Activated CD8-positive, alpha-beta T cell treated with anti-CD3 and anti-CD28 coated beads for 36 hours (primary cell): ENCODE measurements at regions not wholly inside any gene's neighbourhood (a gene's known extent, or its start where the extent isn't known, plus 50 kb on each side); places are given as distances from the start of the nearest gene placed in this dataset.

ENCODE experiments used
- ATAC-seq: fragments of 200-7000 bp; cut with Tn5 transposase; one replicate; pipeline ENCODE4 v1.10.0; 2021; ENCODE audit warnings: mild to moderate bottlenecking, moderate library complexity
- CTCF ChIA-PET: fragments of 350-600 bp; sonication (Branson Sonifier 250); formaldehyde crosslinking; loops from one replicate; lab custom pipeline; 2021; ENCODE audit warnings: antibody characterized with exemption; lab: Charles Lee
- POLR2A ChIA-PET: fragments of 350-600 bp; sonication (Branson Sonifier 250); formaldehyde crosslinking; loops from one replicate; lab custom pipeline; 2021; ENCODE audit warnings: antibody characterized with exemption; lab: Charles Lee
- DNase-seq: peaks from one replicate; pipeline ENCODE4 v3.0.0-alpha.2; 2020
- H3K27ac Mint-ChIP-seq: one replicate; pipeline ENCODE4 v1.8.0; 2021; ENCODE audit warnings: mild to moderate bottlenecking, mixed read lengths
- H3K27me3 Mint-ChIP-seq: one replicate; pipeline ENCODE4 v1.8.0; 2021; ENCODE audit warnings: mixed read lengths
- H3K36me3 Mint-ChIP-seq: one replicate; pipeline ENCODE4 v1.8.0; 2021; ENCODE audit warnings: low read depth, mixed read lengths
- H3K4me1 Mint-ChIP-seq: one replicate; pipeline ENCODE4 v1.8.0; 2021; ENCODE audit warnings: low read depth, mixed read lengths
- H3K4me3 Mint-ChIP-seq: one replicate; pipeline ENCODE4 v1.8.0; 2021; ENCODE audit warnings: mild to moderate bottlenecking, moderate library complexity, mixed read lengths
- H3K9me3 Mint-ChIP-seq: one replicate; pipeline ENCODE4 v1.8.0; 2021; ENCODE audit warnings: mixed read lengths
- intact Hi-C: fragments of 100-400 bp; cut with micrococcal nuclease; formaldehyde crosslinking; loops from one replicate; pipeline ENCODE4 v1.10.0; 2022
- TF ChIP-seq, protein P1 (sequence below): fragments of 200-600 bp; IDR thresholded peaks from one replicate; pipeline ENCODE4 v1.8.0; 2022; ENCODE audit warnings: antibody characterized with exemption, mild to moderate bottlenecking

- no peak for ATAC-seq
- DNase-seq = no peak
- ChIA-PET CTCF (interaction anchor here (0.7 kb wide), 1 partner anchor 13 kb away, joined by 3 read pairs; no protein-coding TSS in a partner anchor), POLR2A (no interaction called here)
- TF ChIP-seq, protein P1, sequence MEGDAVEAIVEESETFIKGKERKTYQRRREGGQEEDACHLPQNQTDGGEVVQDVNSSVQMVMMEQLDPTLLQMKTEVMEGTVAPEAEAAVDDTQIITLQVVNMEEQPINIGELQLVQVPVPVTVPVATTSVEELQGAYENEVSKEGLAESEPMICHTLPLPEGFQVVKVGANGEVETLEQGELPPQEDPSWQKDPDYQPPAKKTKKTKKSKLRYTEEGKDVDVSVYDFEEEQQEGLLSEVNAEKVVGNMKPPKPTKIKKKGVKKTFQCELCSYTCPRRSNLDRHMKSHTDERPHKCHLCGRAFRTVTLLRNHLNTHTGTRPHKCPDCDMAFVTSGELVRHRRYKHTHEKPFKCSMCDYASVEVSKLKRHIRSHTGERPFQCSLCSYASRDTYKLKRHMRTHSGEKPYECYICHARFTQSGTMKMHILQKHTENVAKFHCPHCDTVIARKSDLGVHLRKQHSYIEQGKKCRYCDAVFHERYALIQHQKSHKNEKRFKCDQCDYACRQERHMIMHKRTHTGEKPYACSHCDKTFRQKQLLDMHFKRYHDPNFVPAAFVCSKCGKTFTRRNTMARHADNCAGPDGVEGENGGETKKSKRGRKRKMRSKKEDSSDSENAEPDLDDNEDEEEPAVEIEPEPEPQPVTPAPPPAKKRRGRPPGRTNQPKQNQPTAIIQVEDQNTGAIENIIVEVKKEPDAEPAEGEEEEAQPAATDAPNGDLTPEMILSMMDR = no peak
- H3K27ac Mint-ChIP-seq = no peak overlapping the region
- no peaks in the 10 kb centered on the region for H3K27me3 Mint-ChIP-seq
- H3K9me3 Mint-ChIP-seq = no peaks in the 10 kb centered on the region
- H3K4me3 Mint-ChIP-seq = no peak overlapping the region
- no peaks in the 10 kb centered on the region for H3K4me1 Mint-ChIP-seq
- intact Hi-C loops = no loop called here
- H3K36me3 Mint-ChIP-seq = no peaks in the 10 kb centered on the region
These were observed 153.4 kb downstream of the SIPA1L2 start for GRCh38 chr1:232476538-232476950.

DNA sequence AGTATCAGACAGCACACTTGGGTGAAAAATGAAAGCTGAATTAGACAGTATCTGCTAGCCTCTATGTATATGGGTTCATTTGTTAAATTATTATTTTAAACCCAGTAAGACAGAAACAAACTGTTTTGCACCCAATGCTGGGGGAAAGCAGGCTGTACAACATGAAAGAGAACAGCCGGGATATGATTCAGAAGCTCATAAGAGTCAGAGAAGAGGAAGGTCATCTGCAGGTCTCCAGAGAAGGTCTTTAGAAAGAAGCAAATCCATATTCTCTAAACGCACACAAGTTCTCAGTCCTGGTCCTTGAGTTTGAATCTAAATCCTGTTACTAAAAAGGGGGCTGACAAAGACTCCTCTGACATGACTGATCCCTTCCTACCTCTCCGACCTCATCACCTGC lies 155.1 kb downstream of the SIPA1L2 start:
- H3K27ac Mint-ChIP-seq = no peak overlapping the region
- H3K4me1 Mint-ChIP-seq = peaks cover 5% of the 10 kb centered on the region
- ChIA-PET CTCF (no interaction called here), POLR2A (no interaction called here)
- peaks cover 2% of the 10 kb centered on the region for H3K36me3 Mint-ChIP-seq
- H3K27me3 Mint-ChIP-seq = no peaks in the 10 kb centered on the region
- ATAC-seq (no peak), DNase-seq (no peak)
- TF ChIP-seq, protein P1 = no peak
- no peaks in the 10 kb centered on the region for H3K9me3 Mint-ChIP-seq
- intact Hi-C loops = no loop called here
- H3K4me3 Mint-ChIP-seq = no peak overlapping the region

- TF ChIP-seq, protein P1 = no peak
- intact Hi-C loops = no loop called here
- no peaks in the 10 kb centered on the region for H3K27me3 Mint-ChIP-seq
- POLR2A ChIA-PET = no interaction called here
- no peak overlapping the region for H3K4me3 Mint-ChIP-seq
- H3K4me1 Mint-ChIP-seq = peaks cover 5% of the 10 kb centered on the region
- DNase-seq (no peak), ATAC-seq (no peak)
- H3K27ac Mint-ChIP-seq = no peak overlapping the region
- peaks cover 2% of the 10 kb centered on the region for H3K36me3 Mint-ChIP-seq
- H3K9me3 Mint-ChIP-seq = no peaks in the 10 kb centered on the region
- CTCF ChIA-PET = no interaction called here
These were observed 156.0 kb downstream of the SIPA1L2 start for GRCh38 chr1:232473900-232474299.

GRCh38 chr1:232473324-232473723 lies 156.6 kb downstream of the SIPA1L2 start:
- H3K4me1 Mint-ChIP-seq = peaks cover 5% of the 10 kb centered on the region
- H3K36me3 Mint-ChIP-seq = peaks cover 2% of the 10 kb centered on the region
- no peaks in the 10 kb centered on the region for H3K9me3 Mint-ChIP-seq
- no peaks in the 10 kb centered on the region for H3K27me3 Mint-ChIP-seq
- DNase-seq (no peak), ATAC-seq (no peak)
- CTCF ChIA-PET = no interaction called here
- no peak overlapping the region for H3K27ac Mint-ChIP-seq
- POLR2A ChIA-PET = no interaction called here
- intact Hi-C loops = no loop called here
- H3K4me3 Mint-ChIP-seq = no peak overlapping the region
- TF ChIP-seq, protein P1 = no peak

DNA sequence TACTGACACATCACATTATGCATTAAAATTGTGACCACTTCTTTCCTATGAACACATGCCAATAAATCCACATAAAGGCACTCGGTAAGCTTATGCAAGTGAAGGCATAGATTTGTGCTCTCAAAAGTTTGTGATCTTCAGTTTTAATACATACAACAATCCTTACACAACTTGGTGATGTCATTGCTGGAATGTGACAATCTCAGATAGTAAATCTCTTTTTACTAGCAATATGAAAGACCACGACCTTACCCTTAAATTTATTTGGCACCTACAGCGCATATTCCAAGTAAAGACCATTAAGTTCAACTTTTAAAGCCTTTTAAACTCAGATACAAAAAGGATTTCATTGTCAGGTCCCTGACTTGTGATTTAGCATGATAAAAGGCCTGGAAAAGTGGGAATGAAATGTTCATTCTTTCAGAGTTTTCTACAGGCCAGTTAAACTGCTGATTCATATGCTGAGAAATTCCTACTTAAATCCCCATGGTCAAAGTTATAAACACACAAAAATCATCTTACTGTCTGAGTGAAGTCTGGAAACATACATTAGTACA lies 157.4 kb downstream of the SIPA1L2 start:
- ChIA-PET POLR2A (no interaction called here), CTCF (no interaction called here)
- intact Hi-C loops = no loop called here
- H3K27ac Mint-ChIP-seq = no peak overlapping the region
- H3K4me1 Mint-ChIP-seq = peaks cover 7% of the 10 kb centered on the region
- ATAC-seq (no peak), DNase-seq (no peak)
- no peaks in the 10 kb centered on the region for H3K27me3 Mint-ChIP-seq
- H3K9me3 Mint-ChIP-seq = no peaks in the 10 kb centered on the region
- no peak overlapping the region for H3K4me3 Mint-ChIP-seq
- H3K36me3 Mint-ChIP-seq = peaks cover 2% of the 10 kb centered on the region
- TF ChIP-seq, protein P1 = no peak
